ENCODE measurements at regions not wholly inside any gene's neighbourhood (a gene's known extent, or its start where the extent isn't known, plus 50 kb on each side); places are given as distances from the start of the nearest gene placed in this dataset.

DNA sequence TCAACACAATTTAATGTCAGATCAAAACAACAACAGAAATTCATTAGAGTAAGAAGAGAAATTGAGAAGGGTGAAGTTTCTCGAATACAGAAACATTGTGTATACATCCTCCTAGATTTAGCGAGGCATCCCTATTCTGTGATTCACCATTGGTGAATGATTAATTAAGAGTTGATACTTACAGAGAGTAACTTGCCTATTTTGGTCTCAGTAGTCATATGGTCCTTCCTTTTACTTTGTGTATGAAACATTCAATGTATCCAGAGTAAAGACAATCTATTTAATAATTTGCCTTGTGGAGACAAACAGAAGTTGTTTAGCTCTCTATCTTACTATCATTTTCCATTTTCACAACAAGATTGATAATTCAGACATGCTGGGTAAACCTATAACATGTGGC, 432.0 kb downstream of the ZPLD1 start:
- no peaks in the 10 kb centered on the region for H3K36me3 ChIP-seq
- no peak overlapping the region for H3K4me3 ChIP-seq
- intact Hi-C loops (cut with DNase I) = no loop called here
- H3K27me3 ChIP-seq = no peaks in the 10 kb centered on the region
- no peak overlapping the region for H3K27ac ChIP-seq
- no peak for DNase-seq
- no peaks in the 10 kb centered on the region for H3K9me3 ChIP-seq
- WGBS, 2 donors = 81 to 88% methylated on average over 2 of the region's 2 CpGs
- H3K4me1 ChIP-seq = no peaks in the 10 kb centered on the region
- TF ChIP-seq, protein P1, sequence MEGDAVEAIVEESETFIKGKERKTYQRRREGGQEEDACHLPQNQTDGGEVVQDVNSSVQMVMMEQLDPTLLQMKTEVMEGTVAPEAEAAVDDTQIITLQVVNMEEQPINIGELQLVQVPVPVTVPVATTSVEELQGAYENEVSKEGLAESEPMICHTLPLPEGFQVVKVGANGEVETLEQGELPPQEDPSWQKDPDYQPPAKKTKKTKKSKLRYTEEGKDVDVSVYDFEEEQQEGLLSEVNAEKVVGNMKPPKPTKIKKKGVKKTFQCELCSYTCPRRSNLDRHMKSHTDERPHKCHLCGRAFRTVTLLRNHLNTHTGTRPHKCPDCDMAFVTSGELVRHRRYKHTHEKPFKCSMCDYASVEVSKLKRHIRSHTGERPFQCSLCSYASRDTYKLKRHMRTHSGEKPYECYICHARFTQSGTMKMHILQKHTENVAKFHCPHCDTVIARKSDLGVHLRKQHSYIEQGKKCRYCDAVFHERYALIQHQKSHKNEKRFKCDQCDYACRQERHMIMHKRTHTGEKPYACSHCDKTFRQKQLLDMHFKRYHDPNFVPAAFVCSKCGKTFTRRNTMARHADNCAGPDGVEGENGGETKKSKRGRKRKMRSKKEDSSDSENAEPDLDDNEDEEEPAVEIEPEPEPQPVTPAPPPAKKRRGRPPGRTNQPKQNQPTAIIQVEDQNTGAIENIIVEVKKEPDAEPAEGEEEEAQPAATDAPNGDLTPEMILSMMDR (IDR thresholded peaks at IDR 0.05) = no peak
- no peak for TF ChIP-seq POLR2A (IDR thresholded peaks at IDR 0.05)

DNA sequence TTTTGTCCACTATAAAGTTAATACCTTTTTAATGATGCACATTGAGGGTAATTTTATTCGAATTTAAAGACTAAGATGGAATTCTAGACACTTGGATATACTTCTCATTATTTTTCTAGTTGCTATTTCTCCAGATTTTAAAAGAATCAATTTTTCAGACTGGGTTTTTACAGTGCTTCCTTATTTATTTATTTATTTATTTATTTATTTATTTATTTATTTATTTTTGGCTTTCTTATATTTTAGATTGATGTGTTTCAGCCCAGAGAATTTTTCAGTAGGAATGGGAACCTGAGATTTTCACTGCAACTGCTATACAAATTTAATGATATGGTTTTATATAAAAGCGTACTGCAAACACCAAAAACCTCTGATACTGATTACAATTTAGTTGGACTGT, 448.7 kb downstream of the ZPLD1 start:
- Histone ChIP-seq H3K4me1 (no peaks in the 10 kb centered on the region), H3K36me3 (no peaks in the 10 kb centered on the region), H3K27ac (no peak overlapping the region), H3K4me3 (no peak overlapping the region), H3K9me3 (no peaks in the 10 kb centered on the region), H3K27me3 (no peaks in the 10 kb centered on the region)
- intact Hi-C loops (cut with DNase I) = no loop called here
- TF ChIP-seq, protein P1 (IDR thresholded peaks at IDR 0.05) = no peak
- TF ChIP-seq POLR2A (IDR thresholded peaks at IDR 0.05) = no peak
- no peak for DNase-seq
- WGBS, 2 donors = 47 to 55% methylated on average over 2 of the region's 2 CpGs

DNA sequence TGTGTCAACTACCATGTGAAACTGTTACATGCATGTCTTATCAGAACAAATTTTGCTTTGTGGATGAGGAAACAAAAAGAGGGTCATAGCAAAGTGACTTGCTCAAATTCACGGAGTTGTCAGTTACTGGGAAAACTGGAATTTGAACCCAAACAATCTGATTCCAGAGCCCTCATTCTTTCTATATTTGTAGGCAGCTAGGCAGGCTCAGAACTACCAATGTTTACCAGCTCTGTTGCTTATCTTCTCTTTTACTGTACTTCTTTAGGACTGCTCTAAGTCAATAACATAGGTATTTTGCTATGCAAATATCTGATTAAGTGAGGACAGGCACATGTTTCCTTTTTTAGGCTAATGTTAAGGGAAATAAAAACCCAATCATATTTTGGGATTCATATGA, 450.5 kb downstream of the ZPLD1 start:
- H3K4me1 ChIP-seq = no peaks in the 10 kb centered on the region
- intact Hi-C loops (cut with DNase I) = no loop called here
- WGBS, 2 donors = 57 to 65% methylated on average over 1 of the region's 1 CpG
- H3K9me3 ChIP-seq = no peaks in the 10 kb centered on the region
- H3K4me3 ChIP-seq = no peak overlapping the region
- no peaks in the 10 kb centered on the region for H3K27me3 ChIP-seq
- H3K27ac ChIP-seq = no peak overlapping the region
- TF ChIP-seq, protein P1 (IDR thresholded peaks at IDR 0.05) = no peak
- no peak for TF ChIP-seq POLR2A (IDR thresholded peaks at IDR 0.05)
- H3K36me3 ChIP-seq = no peaks in the 10 kb centered on the region
- DNase-seq = no peak

DNA sequence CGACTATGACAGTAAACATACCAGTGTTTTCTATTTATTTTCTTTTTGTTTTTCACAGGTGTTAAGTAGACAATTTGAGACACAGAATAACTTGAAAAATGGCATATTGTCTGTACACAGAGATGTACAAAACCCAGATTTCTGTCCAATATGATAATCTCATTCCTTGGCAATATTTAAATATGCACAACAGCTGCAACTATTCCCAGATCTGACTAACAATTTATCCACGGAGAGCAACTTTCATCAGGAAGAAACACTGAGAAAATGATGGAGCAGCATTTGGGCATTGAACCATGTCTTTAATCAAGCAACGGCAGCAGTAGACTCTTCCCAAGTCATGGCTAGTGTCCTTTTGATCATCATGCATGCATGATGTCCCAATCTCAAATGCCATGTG, 452.6 kb downstream of the ZPLD1 start:
- no peak for DNase-seq
- intact Hi-C loops (cut with DNase I) = no loop called here
- Histone ChIP-seq H3K4me1 (no peaks in the 10 kb centered on the region), H3K9me3 (no peaks in the 10 kb centered on the region), H3K27me3 (no peaks in the 10 kb centered on the region), H3K27ac (no peak overlapping the region), H3K4me3 (no peak overlapping the region), H3K36me3 (no peaks in the 10 kb centered on the region)
- WGBS, 2 donors = 45 to 66% methylated on average over 3 of the region's 3 CpGs
- TF ChIP-seq, protein P1 (IDR thresholded peaks at IDR 0.05) = no peak
- no peak for TF ChIP-seq POLR2A (IDR thresholded peaks at IDR 0.05)

DNA sequence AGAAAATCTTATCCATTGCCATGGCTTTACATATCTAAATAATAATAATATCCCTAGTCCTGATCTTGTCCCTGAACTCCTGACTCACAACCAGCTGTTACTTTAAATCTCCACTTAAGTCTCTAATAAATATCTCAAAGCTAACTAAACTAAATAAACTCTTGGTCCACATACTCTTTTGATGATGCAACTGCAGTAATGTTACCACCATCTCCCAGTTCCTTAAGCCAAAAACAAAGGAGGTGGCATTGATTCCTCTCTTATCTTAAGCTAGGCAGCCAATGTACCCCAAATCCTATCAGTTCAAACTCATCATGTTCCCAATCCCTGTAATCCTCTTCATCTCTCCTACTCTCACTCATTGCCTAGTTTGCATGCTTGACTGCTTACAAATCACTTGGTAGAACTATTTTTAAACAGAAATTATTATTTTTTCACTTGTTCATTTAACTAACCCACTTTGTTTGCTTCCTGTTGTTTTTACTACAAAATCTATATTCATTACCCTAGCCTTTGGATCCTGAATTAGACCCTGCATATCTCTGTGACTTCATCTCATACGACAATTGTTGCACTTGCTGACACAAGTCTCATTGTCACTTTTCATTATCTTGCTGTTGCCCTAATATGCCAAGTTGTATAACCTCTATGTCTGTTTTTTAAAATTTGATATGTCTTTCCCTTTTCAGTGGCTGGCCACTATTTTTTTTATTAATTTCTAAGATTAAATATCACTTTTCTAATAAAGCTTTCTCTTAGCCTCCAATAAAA, 462.2 kb downstream of the ZPLD1 start:
- H3K4me1 ChIP-seq = no peaks in the 10 kb centered on the region
- no peak for DNase-seq
- intact Hi-C loops (cut with DNase I) = no loop called here
- no peaks in the 10 kb centered on the region for H3K27me3 ChIP-seq
- 52 to 58% methylated on average over 1 of the region's 1 CpG for WGBS, 2 donors
- no peak overlapping the region for H3K4me3 ChIP-seq
- H3K36me3 ChIP-seq = no peaks in the 10 kb centered on the region
- H3K9me3 ChIP-seq = no peaks in the 10 kb centered on the region
- TF ChIP-seq, protein P1 (IDR thresholded peaks at IDR 0.05) = no peak
- TF ChIP-seq POLR2A (IDR thresholded peaks at IDR 0.05) = no peak
- no peak overlapping the region for H3K27ac ChIP-seq
